IMR-90 (cell line): ENCODE measurements at regions not wholly inside any gene's neighbourhood (a gene's known extent, or its start where the extent isn't known, plus 50 kb on each side); places are given as distances from the start of the nearest gene placed in this dataset.

ENCODE experiments used
- ATAC-seq: fragments of 200-7000 bp; cut with Tn5 transposase; 2 replicates; pipeline ENCODE4 v1.9.1; 2020; ENCODE audit warnings: low read depth, mild to moderate bottlenecking, moderate library complexity
- BruUV-seq: library from RNA; stranded (reverse); fragments of 400-500 nt; replicated peaks from 2 replicates; lab custom pipeline; 2021; lab: Mats Ljungman, UMichigan
- CTCF ChIA-PET: fragments of 300-600 bp; formaldehyde crosslinking; extraction: SDS; loops from one replicate; lab custom pipeline; 2021; ENCODE audit warnings: antibody characterized with exemption; lab: Yijun Ruan, JAX
- POLR2A ChIA-PET: fragments of 300-600 bp; sonication (Branson Sonifier 250); formaldehyde crosslinking; loops from one replicate; lab custom pipeline; 2022; ENCODE audit warnings: antibody characterized with exemption; ENCODE audit not compliant: unreplicated experiment; lab: Charles Lee
- DNase-seq: peaks from one replicate; pipeline ENCODE4 v3.0.0; 2013
- H2AFZ ChIP-seq: replicated peaks from 2 replicates; pipeline ENCODE3; 2013; ENCODE audit warnings: low read length, mild to moderate bottlenecking; ENCODE audit not compliant: poor library complexity
- H2AK5ac ChIP-seq: 2 replicates; pipeline ENCODE4 v1.6.1; 2013; ENCODE audit warnings: low read depth, low read length, inconsistent platforms
- H2AK9ac ChIP-seq: replicated peaks from 2 replicates; pipeline ENCODE3; 2013; ENCODE audit warnings: mild to moderate bottlenecking, low read depth, low read length, moderate library complexity; ENCODE audit not compliant: poor library complexity
- H2BK120ac ChIP-seq: 2 replicates; pipeline ENCODE4 v1.6.1; 2013; ENCODE audit warnings: low read depth, low read length, inconsistent platforms
- H2BK15ac ChIP-seq: 3 replicates; pipeline ENCODE4 v1.6.1; 2013; ENCODE audit warnings: low read depth, low read length, inconsistent platforms
- H2BK20ac ChIP-seq: 2 replicates; pipeline ENCODE4 v1.6.1; 2013; ENCODE audit warnings: low read depth, mild to moderate bottlenecking, inconsistent platforms, low read length, moderate library complexity
- H2BK5ac ChIP-seq: 2 replicates; pipeline ENCODE4 v1.6.1; 2013; ENCODE audit warnings: mild to moderate bottlenecking, low read depth, low read length, inconsistent platforms; ENCODE audit not compliant: poor library complexity, severe bottlenecking
- H3K14ac ChIP-seq: replicated peaks from 2 replicates; pipeline ENCODE4 v1.6.1; 2013; ENCODE audit warnings: low read depth, low read length, inconsistent platforms
- H3K18ac ChIP-seq: 2 replicates; pipeline ENCODE4 v1.6.1; 2013; ENCODE audit warnings: low read depth, low read length, control low read depth
- H3K23ac ChIP-seq: 2 replicates; pipeline ENCODE4 v1.6.1; 2013; ENCODE audit warnings: low read depth, low read length, inconsistent platforms
- H3K27ac ChIP-seq: 2 replicates; pipeline ENCODE4 v1.5.1; 2013; ENCODE audit warnings: mild to moderate bottlenecking, control low read depth, low read length; ENCODE audit not compliant: insufficient read depth
- H3K27me3 ChIP-seq: 2 replicates; pipeline ENCODE4 v1.6.1; 2013; ENCODE audit warnings: low read length; ENCODE audit not compliant: control insufficient read depth, insufficient read depth
- H3K36me3 ChIP-seq: 2 replicates; pipeline ENCODE4 v1.6.1; 2013; ENCODE audit warnings: low read length, mixed read lengths; ENCODE audit not compliant: control insufficient read depth, insufficient read depth
- H3K4ac ChIP-seq: 2 replicates; pipeline ENCODE4 v1.6.1; 2013; ENCODE audit warnings: low read depth, low read length, inconsistent platforms
- H3K4me1 ChIP-seq: 2 replicates; pipeline ENCODE4 v1.6.1; 2013; ENCODE audit warnings: low read length, mixed read lengths; ENCODE audit not compliant: control insufficient read depth, insufficient read depth
- H3K4me2 ChIP-seq: 2 replicates; pipeline ENCODE4 v1.6.1; 2013; ENCODE audit warnings: low read depth, mild to moderate bottlenecking, control low read depth, low read length, moderate library complexity
- H3K4me3 ChIP-seq: 2 replicates; pipeline ENCODE4 v1.5.1; 2013; ENCODE audit warnings: low read depth, mild to moderate bottlenecking, control low read depth, low read length, moderate library complexity; ENCODE audit not compliant: insufficient read depth
- H3K56ac ChIP-seq: 2 replicates; pipeline ENCODE4 v1.6.1; 2013; ENCODE audit warnings: low read length, inconsistent platforms; ENCODE audit not compliant: insufficient read depth; ENCODE audit errors: extremely low read depth
- H3K79me1 ChIP-seq, 2 experiments: 2 replicates each; pipeline ENCODE4 v1.6.1; 2013; ENCODE audit warnings: low read length in 2 of 2, inconsistent platforms in 1 of 2, low read depth in 1 of 2
- H3K9ac ChIP-seq: 2 replicates; pipeline ENCODE4 v1.6.1; 2013; ENCODE audit warnings: low read depth, low read length, control low read depth
- H3K9me1 ChIP-seq: 2 replicates; pipeline ENCODE4 v1.6.1; 2013; ENCODE audit warnings: low read length, inconsistent platforms; ENCODE audit not compliant: insufficient read depth
- H3K9me3 ChIP-seq: 2 replicates; pipeline ENCODE4 v1.6.1; 2013; ENCODE audit warnings: low read length; ENCODE audit not compliant: control insufficient read depth, insufficient read depth
- H4K20me1 ChIP-seq: 2 replicates; pipeline ENCODE4 v1.6.1; 2013; ENCODE audit warnings: low read length, inconsistent platforms; ENCODE audit not compliant: insufficient read depth
- H4K5ac ChIP-seq: 2 replicates; pipeline ENCODE4 v1.6.1; 2013; ENCODE audit warnings: mild to moderate bottlenecking, low read depth, low read length, control low read depth
- H4K8ac ChIP-seq, 2 experiments: 2 replicates each; pipeline ENCODE4 v1.6.1; 2013; ENCODE audit warnings: low read depth in 2 of 2, low read length in 2 of 2, control low read depth in 1 of 2, inconsistent platforms in 1 of 2
- H4K91ac ChIP-seq: 2 replicates; pipeline ENCODE4 v1.6.1; 2013; ENCODE audit warnings: low read depth, low read length, inconsistent platforms; ENCODE audit not compliant: insufficient read depth
- BHLHE40 ChIP-seq: fragments of 150-350 bp; IDR thresholded peaks from 2 replicates; pipeline ENCODE4 v1.6.1; 2016; ENCODE audit warnings: mild to moderate bottlenecking, low read depth, low read length
- CEBPB ChIP-seq: IDR thresholded peaks from 2 replicates; pipeline ENCODE4 v1.6.1; 2012; ENCODE audit warnings: low read depth, low read length, improper control_type of control experiment
- CHD1 ChIP-seq: IDR thresholded peaks from 2 replicates; pipeline ENCODE4 v1.6.1; 2012; ENCODE audit warnings: low read depth, low read length, improper control_type of control experiment
- CTCF ChIP-seq: conservative IDR thresholded peaks from 2 replicates; pipeline ENCODE4 v1.5.1; 2012; ENCODE audit warnings: mild to moderate bottlenecking, low read depth, low read length, improper control_type of control experiment
- ELK1 ChIP-seq: fragments of 150-350 bp; IDR thresholded peaks from 2 replicates; pipeline ENCODE4 v1.6.1; 2016; ENCODE audit warnings: low read depth, mild to moderate bottlenecking, low read length, moderate library complexity, borderline replicate concordance
- FOS ChIP-seq: fragments of 150-350 bp; IDR thresholded peaks from 2 replicates; pipeline ENCODE4 v1.6.1; 2016; ENCODE audit warnings: low read depth, low read length
- MAFK ChIP-seq: IDR thresholded peaks from 2 replicates; pipeline ENCODE4 v1.6.1; 2012; ENCODE audit warnings: low read depth, low read length, improper control_type of control experiment
- MAZ ChIP-seq: IDR thresholded peaks from 2 replicates; pipeline ENCODE4 v1.6.1; 2012; ENCODE audit warnings: low read depth, mild to moderate bottlenecking, low read length, improper control_type of control experiment, moderate library complexity, borderline replicate concordance
- MXI1 ChIP-seq: IDR thresholded peaks from 2 replicates; pipeline ENCODE4 v1.6.1; 2012; ENCODE audit warnings: low read depth, mild to moderate bottlenecking, low read length, moderate library complexity, borderline replicate concordance
- NFE2L2 ChIP-seq: fragments of 150-350 bp; IDR thresholded peaks from 2 replicates; pipeline ENCODE4 v1.6.1; 2016; ENCODE audit warnings: low read depth, mild to moderate bottlenecking, low read length
- POLR2A ChIP-seq: IDR thresholded peaks from 2 replicates; pipeline ENCODE4 v1.6.1; 2012; ENCODE audit warnings: mild to moderate bottlenecking, low read depth, low read length
- RAD21 ChIP-seq: IDR thresholded peaks from 2 replicates; pipeline ENCODE4 v1.6.1; 2012; ENCODE audit warnings: low read length, improper control_type of control experiment
- RCOR1 ChIP-seq: IDR thresholded peaks from 2 replicates; pipeline ENCODE4 v1.6.1; 2012; ENCODE audit warnings: mild to moderate bottlenecking, low read length, improper control_type of control experiment; ENCODE audit not compliant: insufficient replicate concordance
- RFX5 ChIP-seq: IDR thresholded peaks from 2 replicates; pipeline ENCODE4 v1.8.0; 2012; ENCODE audit warnings: low read depth, mild to moderate bottlenecking, low read length, moderate library complexity
- SMC3 ChIP-seq: fragments of 150-350 bp; IDR thresholded peaks from 2 replicates; pipeline ENCODE4 v1.6.1; 2016; ENCODE audit warnings: low read depth, mild to moderate bottlenecking, antibody characterized with exemption, low read length, moderate library complexity
- USF2 ChIP-seq: fragments of 150-350 bp; IDR thresholded peaks from 2 replicates; pipeline ENCODE4 v1.6.1; 2017; ENCODE audit warnings: mild to moderate bottlenecking, antibody characterized with exemption, low read length, low read depth
- WGBS, 2 experiments: methylation state at CpG; one replicate each; pipeline versions ENCODE4 v1.1.5 to v1.1.7; 2013; ENCODE audit warnings: missing lambda C conversion rate in 2 of 2; ENCODE audit not compliant: insufficient read length in 1 of 2; ENCODE audit errors: extremely low coverage in 2 of 2; 5-methylcytosine and 5-hydroxymethylcytosine counted together
- dilution Hi-C: fragments of 300-500 bp; cut with HindIII; formaldehyde crosslinking; loops from one replicate; pipeline ENCODE4 v1.14.3; 2018; ENCODE audit warnings: low sequenced_read_pairs; ENCODE audit not compliant: unreplicated experiment
- in situ Hi-C: fragments of 300-500 bp; cut with MboI; formaldehyde crosslinking; loops from 3 replicates; pipeline ENCODE4 v1.14.3; 2019; ENCODE audit warnings: low sequenced_read_pairs, inconsistent platforms, mixed read lengths
- intact Hi-C: fragments of 100-400 bp; cut with micrococcal nuclease; formaldehyde crosslinking; loops from 2 replicates; pipeline ENCODE4 v1.10.0; 2022

GRCh38 chr5:158063052-158063451 is 204.1 kb upstream of the CLINT1 start:
- H3K4me1 ChIP-seq: no peaks in the 10 kb centered on the region
- BruUV-seq: no TSS peak
- no peak overlapping the region for H2AK9ac ChIP-seq
- no peak overlapping the region for H2BK120ac ChIP-seq
- POLR2A ChIA-PET: no interaction called here
- WGBS, 2 experiments: no CpG with 5 or more reads among the region's 1 CpG
- no peak overlapping the region for H4K5ac ChIP-seq
- H3K18ac ChIP-seq: no peak overlapping the region
- no peak overlapping the region for H2AFZ ChIP-seq
- no peaks in the 10 kb centered on the region for H3K9me1 ChIP-seq
- dilution Hi-C loops (no loop called here), intact Hi-C loops (no loop called here), in situ Hi-C loops (no loop called here)
- H3K79me1 ChIP-seq: no peaks in the 10 kb centered on the region
- H3K27ac ChIP-seq: no peak overlapping the region
- H3K36me3 ChIP-seq: no peaks in the 10 kb centered on the region
- CTCF ChIA-PET: interaction anchor here (0.6 to 5.9 kb wide), 2 partner anchors 12 to 740 kb away, joined by 3 to 32 read pairs; no protein-coding TSS in a partner anchor
- no peak overlapping the region for H3K4me2 ChIP-seq
- no peak overlapping the region for H3K4ac ChIP-seq
- H3K23ac ChIP-seq: no peak overlapping the region
- H2BK20ac ChIP-seq: no peak overlapping the region
- H4K91ac ChIP-seq: no peak overlapping the region
- no peak overlapping the region for H3K9ac ChIP-seq
- H3K14ac ChIP-seq: no peak overlapping the region
- H3K9me3 ChIP-seq: no peaks in the 10 kb centered on the region
- H2BK5ac ChIP-seq: no peak overlapping the region
- H2BK15ac ChIP-seq: no peak overlapping the region
- DNase-seq (no peak), ATAC-seq (no peak)
- H3K27me3 ChIP-seq: no peaks in the 10 kb centered on the region
- TF ChIP-seq RFX5 (no peak), FOS (no peak), SMC3 (no peak), NFE2L2 (no peak), RCOR1 (no peak), CHD1 (no peak), BHLHE40 (no peak), MAZ (no peak), RAD21 (no peak), CTCF (no peak), USF2 (no peak), ELK1 (no peak), MAFK (no peak), POLR2A (no peak), MXI1 (no peak), CEBPB (no peak)
- H4K20me1 ChIP-seq: no peaks in the 10 kb centered on the region
- H4K8ac ChIP-seq: no peak overlapping the region
- no peak overlapping the region for H2AK5ac ChIP-seq
- H3K4me3 ChIP-seq: no peak overlapping the region
- no peak overlapping the region for H3K56ac ChIP-seq
